ENCODE measurements at regions not wholly inside any gene's neighbourhood (a gene's known extent, or its start where the extent isn't known, plus 50 kb on each side); places are given as distances from the start of the nearest gene placed in this dataset.

DNA sequence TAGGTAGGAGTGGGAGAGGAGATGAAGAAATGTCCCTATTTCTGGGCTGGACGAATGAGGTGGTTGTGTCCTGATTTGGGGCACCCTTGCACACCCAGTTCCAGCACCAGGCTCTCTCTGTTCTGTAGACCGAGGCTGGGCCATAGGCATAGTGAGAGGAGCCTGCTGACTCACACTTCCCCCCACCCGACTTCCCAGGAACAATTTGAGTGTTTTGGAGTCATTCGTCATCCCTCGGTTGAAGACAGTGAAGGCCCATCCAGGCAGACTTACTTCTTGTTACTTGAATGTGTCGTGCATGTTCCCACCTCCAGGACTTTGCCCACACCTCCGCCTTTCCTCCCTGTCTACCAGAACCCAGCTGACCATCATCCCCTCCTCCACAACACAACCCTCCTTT is 179.1 kb downstream of the HAUS1 start:
- Histone ChIP-seq H3K79me2 (ENCODE audit: control insufficient read depth, insufficient read depth, low read length) (no peaks in the 10 kb centered on the region), H3K27ac (ENCODE audit: low read length in 2 of 2) (no peak overlapping the region), H3K4me3 (ENCODE audit: control extremely low read depth in 1 of 5, extremely low read depth in 1 of 5, insufficient read depth in 1 of 5, low read depth in 2 of 5, low read length in 4 of 5) (no peak overlapping the region), H4K20me1 (ENCODE audit: control insufficient read depth, insufficient read depth, low read length, poor library complexity, severe bottlenecking) (no peaks in the 10 kb centered on the region), H3K9me3 (ENCODE audit: control extremely low read depth in 1 of 3, control insufficient read depth in 2 of 3, insufficient read depth in 1 of 3, low read length in 2 of 3) (no peaks in the 10 kb centered on the region), H3K27me3 (replicated peaks in 1 of 4; ENCODE audit: control extremely low read depth in 1 of 4, control insufficient read depth in 3 of 4, insufficient read depth in 4 of 4, low read length in 3 of 4) (no peaks in the 10 kb centered on the region), H3K36me3 (replicated peaks in 1 of 2; ENCODE audit: control extremely low read depth in 1 of 2, control insufficient read depth in 1 of 2, extremely low read depth in 1 of 2, insufficient read depth in 2 of 2, low read length in 1 of 2) (no peaks in the 10 kb centered on the region), H3K4me2 (replicated peaks; ENCODE audit: low read depth, low read length, poor library complexity, severe bottlenecking) (no peak overlapping the region), H3K4me1 (ENCODE audit: control insufficient read depth in 2 of 2, insufficient read depth in 2 of 2, low read length in 2 of 2) (peaks cover 0 to 4% of the 10 kb centered on the region in 2 donors), H2AFZ (ENCODE audit: insufficient read depth, low read depth, low read length, poor library complexity, severe bottlenecking) (no peak overlapping the region), H3K9ac (ENCODE audit: low read length) (no peak overlapping the region)
- H3K4me1 Mint-ChIP-seq = peaks cover 5% of the 10 kb centered on the region
- intact Hi-C loops (cut with micrococcal nuclease) = no loop called here
- TF ChIP-seq, protein P1, sequence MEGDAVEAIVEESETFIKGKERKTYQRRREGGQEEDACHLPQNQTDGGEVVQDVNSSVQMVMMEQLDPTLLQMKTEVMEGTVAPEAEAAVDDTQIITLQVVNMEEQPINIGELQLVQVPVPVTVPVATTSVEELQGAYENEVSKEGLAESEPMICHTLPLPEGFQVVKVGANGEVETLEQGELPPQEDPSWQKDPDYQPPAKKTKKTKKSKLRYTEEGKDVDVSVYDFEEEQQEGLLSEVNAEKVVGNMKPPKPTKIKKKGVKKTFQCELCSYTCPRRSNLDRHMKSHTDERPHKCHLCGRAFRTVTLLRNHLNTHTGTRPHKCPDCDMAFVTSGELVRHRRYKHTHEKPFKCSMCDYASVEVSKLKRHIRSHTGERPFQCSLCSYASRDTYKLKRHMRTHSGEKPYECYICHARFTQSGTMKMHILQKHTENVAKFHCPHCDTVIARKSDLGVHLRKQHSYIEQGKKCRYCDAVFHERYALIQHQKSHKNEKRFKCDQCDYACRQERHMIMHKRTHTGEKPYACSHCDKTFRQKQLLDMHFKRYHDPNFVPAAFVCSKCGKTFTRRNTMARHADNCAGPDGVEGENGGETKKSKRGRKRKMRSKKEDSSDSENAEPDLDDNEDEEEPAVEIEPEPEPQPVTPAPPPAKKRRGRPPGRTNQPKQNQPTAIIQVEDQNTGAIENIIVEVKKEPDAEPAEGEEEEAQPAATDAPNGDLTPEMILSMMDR (IDR thresholded peaks at IDR 0.05) = no peak
- TF ChIP-seq EZH2 (IDR thresholded peaks at IDR 0.05; ENCODE audit: borderline replicate concordance, insufficient read depth, low read depth, low read length, poor library complexity, severe bottlenecking) = no peak
- no peaks in the 10 kb centered on the region for H3K9me3 Mint-ChIP-seq (ENCODE audit: insufficient read depth)
- DNase-seq (no peak), ATAC-seq (ENCODE audit: low read depth) (no peak)
- WGBS (ENCODE audit: insufficient coverage) = 76% methylated on average over 6 of the region's 7 CpGs
- POLR2A ChIA-PET = no interaction called here
- no peak overlapping the region for H3K27ac Mint-ChIP-seq
- H3K27me3 Mint-ChIP-seq = no peaks in the 10 kb centered on the region
- CTCF ChIA-PET = interaction anchor here (0.9 to 3.8 kb wide), 4 partner anchors 110 to 375 kb away, joined by 3 to 31 read pairs (median 7); no protein-coding TSS in a partner anchor
- no peak overlapping the region for H3K4me3 Mint-ChIP-seq

DNA sequence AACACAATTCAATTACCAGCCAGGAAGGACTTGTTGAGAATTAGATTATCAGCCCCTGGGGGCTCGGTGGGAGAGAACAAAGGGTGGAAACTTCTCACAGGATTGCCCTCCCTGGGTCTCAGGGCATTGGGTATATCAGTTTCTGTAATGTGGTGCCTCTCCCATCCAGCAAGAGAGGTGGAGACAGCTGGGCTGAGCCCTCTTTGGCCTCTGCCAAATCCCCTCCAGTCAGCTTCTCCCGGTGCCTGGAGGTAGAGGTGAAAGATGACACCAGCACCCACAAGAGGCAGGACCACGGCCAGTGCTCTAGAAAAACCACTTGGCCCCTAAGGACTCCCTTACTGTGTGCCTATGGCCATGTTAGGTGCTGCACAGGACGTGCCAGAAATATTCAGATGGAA is 179.7 kb downstream of the HAUS1 start:
- Mint-ChIP-seq H3K4me3 (no peak overlapping the region), H3K27me3 (no peaks in the 10 kb centered on the region), H3K27ac (no peak overlapping the region), H3K4me1 (peaks cover 4% of the 10 kb centered on the region), H3K9me3 (ENCODE audit: insufficient read depth) (no peaks in the 10 kb centered on the region)
- CTCF ChIA-PET = interaction anchor here (1.0 to 3.8 kb wide), 3 partner anchors 111 to 198 kb away, joined by 3 to 31 read pairs (median 7); a partner anchor contains a TSS
- no peak overlapping the region for H2AFZ ChIP-seq (ENCODE audit: insufficient read depth, low read depth, low read length, poor library complexity, severe bottlenecking)
- H3K27ac ChIP-seq (ENCODE audit: low read length in 2 of 2) = no peak overlapping the region
- POLR2A ChIA-PET = no interaction called here
- no peaks in the 10 kb centered on the region for H3K79me2 ChIP-seq (ENCODE audit: control insufficient read depth, insufficient read depth, low read length)
- no peaks in the 10 kb centered on the region for H4K20me1 ChIP-seq (ENCODE audit: control insufficient read depth, insufficient read depth, low read length, poor library complexity, severe bottlenecking)
- no peaks in the 10 kb centered on the region for H3K27me3 ChIP-seq (replicated peaks in 1 of 4; ENCODE audit: control extremely low read depth in 1 of 4, control insufficient read depth in 3 of 4, insufficient read depth in 4 of 4, low read length in 3 of 4)
- no peak overlapping the region for H3K9ac ChIP-seq (ENCODE audit: low read length)
- intact Hi-C loops (cut with micrococcal nuclease) = no loop called here
- no peak overlapping the region for H3K4me3 ChIP-seq (ENCODE audit: control extremely low read depth in 1 of 5, extremely low read depth in 1 of 5, insufficient read depth in 1 of 5, low read depth in 2 of 5, low read length in 4 of 5)
- no peak overlapping the region for H3K4me2 ChIP-seq (replicated peaks; ENCODE audit: low read depth, low read length, poor library complexity, severe bottlenecking)
- WGBS (ENCODE audit: insufficient coverage) = 74% methylated on average over 2 of the region's 4 CpGs
- ATAC-seq (ENCODE audit: low read depth) = no peak
- no peak for DNase-seq
- no peak for TF ChIP-seq EZH2 (IDR thresholded peaks at IDR 0.05; ENCODE audit: borderline replicate concordance, insufficient read depth, low read depth, low read length, poor library complexity, severe bottlenecking)
- TF ChIP-seq, protein P1 (IDR thresholded peaks at IDR 0.05) = no peak
- peaks cover 0 to 4% of the 10 kb centered on the region in 2 donors for H3K4me1 ChIP-seq (ENCODE audit: control insufficient read depth in 2 of 2, insufficient read depth in 2 of 2, low read length in 2 of 2)
- H3K36me3 ChIP-seq (replicated peaks in 1 of 2; ENCODE audit: control extremely low read depth in 1 of 2, control insufficient read depth in 1 of 2, extremely low read depth in 1 of 2, insufficient read depth in 2 of 2, low read length in 1 of 2) = no peaks in the 10 kb centered on the region
- no peaks in the 10 kb centered on the region for H3K9me3 ChIP-seq (ENCODE audit: control extremely low read depth in 1 of 3, control insufficient read depth in 2 of 3, insufficient read depth in 1 of 3, low read length in 2 of 3)

Data from B cell (primary cell).